ENCODE measurements at regions not wholly inside any gene's neighbourhood (a gene's known extent, or its start where the extent isn't known, plus 50 kb on each side); places are given as distances from the start of the nearest gene placed in this dataset.

GRCh38 chr14:53526200-53526599 is 373.1 kb upstream of the DDHD1 start:
- TF ChIP-seq REST (IDR thresholded peaks at IDR 0.05; ENCODE audit: low read depth, low read length): no peak
- no peak for TF ChIP-seq POLR2AphosphoS5 (IDR thresholded peaks at IDR 0.05; ENCODE audit: low read depth, low read length)
